MM.1S (cell line): ENCODE measurements at regions not wholly inside any gene's neighbourhood (a gene's known extent, or its start where the extent isn't known, plus 50 kb on each side); places are given as distances from the start of the nearest gene placed in this dataset.

Experiments used
- DNase-seq: peaks from one replicate; pipeline ENCODE4 v3.0.0-alpha.2; 2015
- H2AFZ ChIP-seq: fragments of 300-600 bp; sonication (generic); 2 replicates; pipeline ENCODE4 v1.6.0; 2016; ENCODE audit warnings: antibody characterized with exemption, low read length
- H3F3A ChIP-seq: fragments of 300-600 bp; sonication (generic); 2 replicates; pipeline ENCODE4 v1.6.1; 2016; ENCODE audit warnings: mild to moderate bottlenecking, antibody characterized with exemption, low read length, moderate library complexity, mixed read lengths; ENCODE audit not compliant: insufficient read depth
- H3K27ac ChIP-seq: fragments of 300-600 bp; sonication (generic); 2 replicates; pipeline ENCODE4 v1.5.1; 2016; ENCODE audit warnings: mild to moderate bottlenecking, low read length
- H3K27me3 ChIP-seq: fragments of 300-600 bp; sonication (generic); replicated peaks from 2 replicates; pipeline ENCODE4 v1.6.0; 2016; ENCODE audit warnings: low read length; ENCODE audit not compliant: insufficient read depth
- H3K36me3 ChIP-seq: fragments of 300-600 bp; sonication (generic); replicated peaks from 2 replicates; pipeline ENCODE4 v1.6.1; 2016; ENCODE audit warnings: mild to moderate bottlenecking, low read length, mixed read lengths; ENCODE audit not compliant: insufficient read depth
- H3K4me1 ChIP-seq: fragments of 300-600 bp; sonication (generic); 2 replicates; pipeline ENCODE4 v1.6.1; 2016; ENCODE audit warnings: low read length, mixed read lengths
- H3K4me2 ChIP-seq: fragments of 300-600 bp; sonication (generic); 2 replicates; pipeline ENCODE4 v1.6.0; 2016; ENCODE audit warnings: low read depth, low read length
- H3K4me3 ChIP-seq: fragments of 300-600 bp; sonication (generic); 2 replicates; pipeline ENCODE4 v1.5.1; 2016; ENCODE audit warnings: low read length, mixed read lengths
- H3K79me2 ChIP-seq: fragments of 300-600 bp; sonication (generic); 2 replicates; pipeline ENCODE4 v1.6.1; 2016; ENCODE audit warnings: mixed run types, low read length, mixed read lengths
- H3K9ac ChIP-seq: fragments of 300-600 bp; sonication (generic); 2 replicates; pipeline ENCODE4 v1.6.1; 2016; ENCODE audit warnings: low read length, mixed read lengths
- H3K9me2 ChIP-seq: fragments of 300-600 bp; sonication (generic); replicated peaks from 2 replicates; pipeline ENCODE4 v1.6.1; 2016; ENCODE audit warnings: mild to moderate bottlenecking, low read length, mixed read lengths; ENCODE audit not compliant: insufficient read depth
- H3K9me3 ChIP-seq: fragments of 300-600 bp; sonication (generic); replicated peaks from 2 replicates; pipeline ENCODE4 v1.6.1; 2016; ENCODE audit warnings: mild to moderate bottlenecking, low read length, mixed read lengths; ENCODE audit not compliant: insufficient read depth
- H4K20me1 ChIP-seq: fragments of 300-600 bp; sonication (generic); 2 replicates; pipeline ENCODE4 v1.6.1; 2016; ENCODE audit warnings: mild to moderate bottlenecking, low read length, moderate library complexity, mixed read lengths; ENCODE audit not compliant: insufficient read depth
- CTCF ChIP-seq: fragments of 300-600 bp; sonication (generic); IDR thresholded peaks from 2 replicates; pipeline ENCODE4 v1.5.1; 2016; ENCODE audit warnings: antibody characterized with exemption, low read length, mixed read lengths
- EZH2 ChIP-seq: fragments of 300-600 bp; sonication (generic); optimal IDR thresholded peaks from 2 replicates; pipeline ENCODE3; 2017; ENCODE audit warnings: low read depth, mild to moderate bottlenecking, antibody characterized with exemption, low read length, mixed read lengths
- EZH2phosphoT487 ChIP-seq: fragments of 300-600 bp; sonication (generic); IDR thresholded peaks from 2 replicates; pipeline ENCODE4 v1.6.1; 2018; ENCODE audit warnings: antibody characterized with exemption, low read length

GRCh38 chr1:14003552-14003951 lies 303.6 kb downstream of the PRDM2 start:
- peak overlapping the region; percentile 50; the same call in 1 of the 2 replicates for H3K27ac ChIP-seq
- peaks cover 18% of the 10 kb centered on the region for H3K4me1 ChIP-seq
- no peak overlapping the region; the same call in 1 of the 2 replicates for H3K9ac ChIP-seq
- DNase-seq, result peak; percentile 68
- H3K9me2 ChIP-seq, result no peaks in the 10 kb centered on the region
- TF ChIP-seq CTCF (no peak), EZH2phosphoT487 (no peak), EZH2 (no peak)
- H2AFZ ChIP-seq, result no peak overlapping the region
- no peaks in the 10 kb centered on the region for H3K36me3 ChIP-seq
- H4K20me1 ChIP-seq, result no peaks in the 10 kb centered on the region
- peaks cover 8% of the 10 kb centered on the region; the same call in 1 of the 2 replicates for H3F3A ChIP-seq
- H3K9me3 ChIP-seq, result no peaks in the 10 kb centered on the region; the same call in 1 of the 2 replicates
- no peaks in the 10 kb centered on the region for H3K27me3 ChIP-seq
- H3K4me2 ChIP-seq, result peak overlapping the region; percentile 68
- no peaks in the 10 kb centered on the region for H3K79me2 ChIP-seq
- peak overlapping the region; percentile 31 for H3K4me3 ChIP-seq

DNA sequence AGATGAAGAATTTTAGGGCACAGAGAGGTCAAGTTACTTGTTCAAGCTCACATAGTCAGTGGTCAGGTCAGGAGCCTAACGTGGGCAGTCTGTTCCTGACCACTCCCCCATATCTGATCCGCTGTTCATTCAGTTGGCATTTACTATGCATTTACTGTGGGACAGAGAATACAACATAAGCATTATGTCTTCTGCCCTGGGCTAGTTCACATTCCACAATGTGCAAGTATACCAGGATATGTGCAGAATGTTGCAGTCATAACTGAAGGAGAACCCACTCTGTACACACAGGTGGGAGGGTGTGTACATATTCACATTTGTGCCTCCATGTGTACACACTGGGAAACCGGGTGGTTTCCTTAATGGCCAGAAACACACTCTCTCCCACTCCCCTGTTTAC lies 309.6 kb downstream of the PRDM2 start:
- H3K27me3 ChIP-seq, result no peaks in the 10 kb centered on the region
- no peaks in the 10 kb centered on the region for H3K79me2 ChIP-seq
- H3K36me3 ChIP-seq, result no peaks in the 10 kb centered on the region

GRCh38 chr1:14010476-14010875 lies 310.5 kb downstream of the PRDM2 start:
- no peaks in the 10 kb centered on the region for H3K9me2 ChIP-seq
- no peaks in the 10 kb centered on the region; the same call in 1 of the 2 replicates for H3K9me3 ChIP-seq
- peak overlapping the region; percentile 94 for H3K27ac ChIP-seq
- H3K4me3 ChIP-seq, result no peak overlapping the region
- H3K79me2 ChIP-seq, result no peaks in the 10 kb centered on the region
- no peaks in the 10 kb centered on the region for H3K27me3 ChIP-seq
- H3K4me2 ChIP-seq, result peak overlapping the region; percentile 74
- H3K4me1 ChIP-seq, result peaks cover 37% of the 10 kb centered on the region
- no peaks in the 10 kb centered on the region for H4K20me1 ChIP-seq
- peak overlapping the region; percentile 39 for H2AFZ ChIP-seq
- TF ChIP-seq EZH2phosphoT487, result no peak
- no peak for TF ChIP-seq EZH2
- no peak for TF ChIP-seq CTCF
- H3K36me3 ChIP-seq, result no peaks in the 10 kb centered on the region
- DNase-seq, result peak; percentile 83
- H3F3A ChIP-seq, result peaks cover 23% of the 10 kb centered on the region
- peak overlapping the region; percentile 59 for H3K9ac ChIP-seq

More for the DNA sequence above, 309.6 kb downstream of the PRDM2 start:
- Histone ChIP-seq H3K4me3 (no peak overlapping the region), H3K9me3 (no peaks in the 10 kb centered on the region; the same call in 1 of the 2 replicates), H4K20me1 (no peaks in the 10 kb centered on the region), H3K9me2 (no peaks in the 10 kb centered on the region), H3K4me1 (peaks cover 37% of the 10 kb centered on the region), H2AFZ (no peak overlapping the region), H3K27ac (peak overlapping the region; percentile 94; the same call in 1 of the 2 replicates), H3F3A (peaks cover 23% of the 10 kb centered on the region), H3K4me2 (peak overlapping the region; percentile 74; the same call in 1 of the 2 replicates), H3K9ac (peak overlapping the region; percentile 11; the same call in 1 of the 2 replicates)
- TF ChIP-seq CTCF (no peak), EZH2phosphoT487 (no peak), EZH2 (no peak)
- no peak for DNase-seq
